WERI-Rb-1 (cell line): ENCODE measurements at regions not wholly inside any gene's neighbourhood (a gene's known extent, or its start where the extent isn't known, plus 50 kb on each side); places are given as distances from the start of the nearest gene placed in this dataset.

ENCODE experiments used
- DNase-seq: peaks from one replicate; pipeline ENCODE4 v3.0.0-alpha.2; 2020
- H3K27ac ChIP-seq: fragments of 250-450 bp; sonication (Bioruptor Pico); 2 replicates; pipeline ENCODE4 v1.5.1; 2020; ENCODE audit warnings: mild to moderate bottlenecking, moderate library complexity
- H3K27me3 ChIP-seq: fragments of 250-450 bp; sonication (Bioruptor Pico); 2 replicates; pipeline ENCODE4 v1.5.1; 2021; ENCODE audit warnings: mild to moderate bottlenecking, low read depth, moderate library complexity; ENCODE audit not compliant: insufficient read depth, severe bottlenecking
- H3K36me3 ChIP-seq: fragments of 250-450 bp; sonication (Bioruptor Pico); 2 replicates; pipeline ENCODE4 v1.5.1; 2020; ENCODE audit warnings: mild to moderate bottlenecking, moderate library complexity
- H3K4me3 ChIP-seq: 2 replicates; pipeline ENCODE4 v1.5.1; 2011; ENCODE audit warnings: low read depth, mild to moderate bottlenecking, control low read depth, low read length
- H3K9me3 ChIP-seq: fragments of 250-450 bp; sonication (Bioruptor Pico); 2 replicates; pipeline ENCODE4 v1.5.1; 2021; ENCODE audit warnings: mild to moderate bottlenecking, moderate library complexity; ENCODE audit not compliant: severe bottlenecking
- CTCF ChIP-seq: IDR thresholded peaks from 2 replicates; pipeline ENCODE4 v1.5.1; 2011; ENCODE audit warnings: low read depth, mild to moderate bottlenecking, control low read depth, inconsistent platforms, low read length

DNA sequence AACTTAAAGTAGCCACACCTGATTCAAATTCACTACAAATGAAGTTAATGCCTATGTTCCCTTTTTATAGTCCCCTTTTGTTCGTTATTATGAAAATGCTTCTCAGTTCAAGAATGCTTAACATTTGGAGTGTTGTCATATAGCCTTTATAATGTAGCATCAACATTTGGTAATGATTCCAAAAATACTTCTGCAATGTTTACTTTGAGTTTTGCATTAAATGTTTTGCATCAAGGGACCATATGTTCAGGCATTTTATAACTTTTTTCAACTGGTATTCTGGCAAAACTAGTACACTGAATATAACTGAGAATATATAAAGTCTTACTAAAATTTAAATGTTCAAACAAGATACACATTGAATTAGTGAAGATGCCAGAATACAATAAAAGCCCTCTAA is 209.6 kb upstream of the SLC16A7 start:
- DNase-seq = no peak
- no peaks in the 10 kb centered on the region for H3K9me3 ChIP-seq
- H3K27ac ChIP-seq = no peak overlapping the region
- H3K27me3 ChIP-seq = no peaks in the 10 kb centered on the region
- no peak overlapping the region for H3K4me3 ChIP-seq
- no peaks in the 10 kb centered on the region for H3K36me3 ChIP-seq
- TF ChIP-seq CTCF = no peak

DNA sequence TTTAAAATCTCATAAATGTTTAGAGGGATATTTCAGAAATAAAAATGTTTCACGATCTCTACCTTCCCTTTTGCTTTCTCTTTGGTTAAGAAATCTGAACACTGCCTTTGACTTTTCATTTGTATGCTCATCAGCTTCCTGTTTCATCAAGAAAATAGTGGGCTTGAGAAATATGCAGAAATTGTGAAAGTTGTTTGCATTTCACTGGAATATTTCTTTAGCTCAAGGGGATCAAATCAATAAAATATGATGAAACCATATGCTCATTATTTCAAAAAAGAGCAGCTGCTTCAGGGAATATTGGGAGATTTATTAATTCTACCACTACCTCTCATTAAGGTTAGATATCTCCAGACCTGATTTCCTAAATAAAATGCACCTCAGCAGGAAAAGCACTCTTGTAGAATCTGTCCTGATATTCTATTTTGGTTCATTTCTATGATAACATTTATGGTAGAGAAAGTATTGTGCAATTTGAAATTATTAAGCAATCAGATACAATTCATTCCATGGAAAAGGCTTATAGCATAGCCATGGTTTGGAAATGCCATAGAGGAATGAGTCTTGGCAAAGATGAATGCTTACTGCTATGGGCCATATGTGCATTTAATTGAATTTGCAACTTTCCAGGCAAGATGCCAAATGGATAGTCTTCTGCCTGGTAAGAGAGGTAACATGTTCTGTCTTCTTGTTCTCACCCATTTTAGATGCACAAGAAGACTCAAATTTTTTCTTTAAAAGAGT is 212.6 kb upstream of the SLC16A7 start:
- Histone ChIP-seq H3K27ac (no peak overlapping the region), H3K36me3 (no peaks in the 10 kb centered on the region), H3K4me3 (no peak overlapping the region), H3K9me3 (no peaks in the 10 kb centered on the region), H3K27me3 (no peaks in the 10 kb centered on the region)
- TF ChIP-seq CTCF = no peak
- DNase-seq = no peak

GRCh38 chr12:59382282-59383078 is 213.3 kb upstream of the SLC16A7 start:
- H3K27ac ChIP-seq = no peak overlapping the region
- H3K4me3 ChIP-seq = no peak overlapping the region
- no peaks in the 10 kb centered on the region for H3K27me3 ChIP-seq
- no peaks in the 10 kb centered on the region for H3K9me3 ChIP-seq
- no peaks in the 10 kb centered on the region for H3K36me3 ChIP-seq
- TF ChIP-seq CTCF = no peak
- DNase-seq = no peak

GRCh38 chr12:59381106-59381505 is 214.7 kb upstream of the SLC16A7 start:
- Histone ChIP-seq H3K27ac (no peak overlapping the region), H3K9me3 (no peaks in the 10 kb centered on the region), H3K36me3 (no peaks in the 10 kb centered on the region), H3K27me3 (no peaks in the 10 kb centered on the region), H3K4me3 (no peak overlapping the region)
- TF ChIP-seq CTCF = no peak
- no peak for DNase-seq

DNA sequence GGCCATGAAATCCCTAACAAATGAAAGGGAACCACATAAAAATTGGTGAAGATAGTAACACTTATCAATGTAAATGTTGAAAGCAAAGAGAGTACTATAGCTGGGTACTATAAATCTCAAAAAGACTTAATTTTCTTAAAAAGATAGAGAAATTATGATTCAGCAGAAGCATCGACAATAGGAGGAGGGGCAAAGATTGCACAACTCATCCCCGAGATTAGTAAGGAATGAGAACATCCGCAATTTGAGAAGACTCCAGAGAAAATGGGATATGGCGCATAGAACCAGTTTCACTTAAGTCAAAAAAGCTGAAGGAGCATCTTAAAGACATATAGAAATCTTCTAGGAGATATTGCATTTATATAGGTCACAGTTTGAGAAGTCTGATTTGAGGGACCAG is 220.2 kb upstream of the SLC16A7 start:
- DNase-seq = no peak
- Histone ChIP-seq H3K9me3 (no peaks in the 10 kb centered on the region), H3K4me3 (no peak overlapping the region), H3K27me3 (no peaks in the 10 kb centered on the region), H3K27ac (no peak overlapping the region), H3K36me3 (no peaks in the 10 kb centered on the region)
- no peak for TF ChIP-seq CTCF
